ENCODE measurements at regions not wholly inside any gene's neighbourhood (a gene's known extent, or its start where the extent isn't known, plus 50 kb on each side); places are given as distances from the start of the nearest gene placed in this dataset.

- DNase-seq = no peak
These were observed 266.5 kb upstream of the PSMD7 start for GRCh38 chr16:74030000-74030706.

- DNase-seq = no peak
These were observed 267.4 kb upstream of the PSMD7 start for GRCh38 chr16:74029115-74029792.

- no peak for DNase-seq
These were observed 270.0 kb upstream of the PSMD7 start for GRCh38 chr16:74026373-74027281.

GRCh38 chr16:74024953-74025352 is 271.7 kb upstream of the PSMD7 start:
- no peak for DNase-seq

GRCh38 chr16:74020095-74020670 is 276.4 kb upstream of the PSMD7 start:
- DNase-seq = no peak

- DNase-seq = no peak
These were observed 277.0 kb upstream of the PSMD7 start for GRCh38 chr16:74019612-74020011.

- no peak for DNase-seq
These were observed 280.7 kb upstream of the PSMD7 start for GRCh38 chr16:74015953-74016352.

GRCh38 chr16:73998707-73999106 is 297.9 kb upstream of the PSMD7 start:
- DNase-seq = no peak

GRCh38 chr16:73997971-73998370 is 298.6 kb upstream of the PSMD7 start:
- no peak for DNase-seq

- no peak for DNase-seq
These were observed 299.3 kb upstream of the PSMD7 start for GRCh38 chr16:73997340-73997711.

- DNase-seq = no peak
These were observed 299.8 kb upstream of the PSMD7 start for GRCh38 chr16:73996624-73997339.

- DNase-seq = no peak
These were observed 302.7 kb upstream of the PSMD7 start for GRCh38 chr16:73993878-73994277.

GRCh38 chr16:73978407-73978784 is 318.2 kb upstream of the PSMD7 start:
- no peak for DNase-seq

GRCh38 chr16:73976644-73977043 is 320.0 kb upstream of the PSMD7 start:
- no peak for DNase-seq

GRCh38 chr16:73973174-73973573 is 323.4 kb upstream of the PSMD7 start:
- no peak for DNase-seq

- DNase-seq = no peak
These were observed 329.8 kb upstream of the PSMD7 start for GRCh38 chr16:73966851-73967250.

- DNase-seq = no peak
These were observed 331.0 kb upstream of the PSMD7 start for GRCh38 chr16:73965591-73965990.

- peak; percentile 1 for DNase-seq
These were observed 339.8 kb upstream of the PSMD7 start for GRCh38 chr16:73956587-73957494.

- DNase-seq = no peak
These were observed 340.9 kb upstream of the PSMD7 start for GRCh38 chr16:73955702-73956101.

GRCh38 chr16:73955255-73955654 is 341.4 kb upstream of the PSMD7 start:
- DNase-seq = no peak

- no peak for DNase-seq
These were observed 345.1 kb upstream of the PSMD7 start for GRCh38 chr16:73951481-73951880.

All from stimulated activated naive CD4-positive, alpha-beta T cell treated with Interleukin-2 at 50 U/mL for 16 hours (primary cell).